DND-41 (cell line): ENCODE measurements at regions not wholly inside any gene's neighbourhood (a gene's known extent, or its start where the extent isn't known, plus 50 kb on each side); places are given as distances from the start of the nearest gene placed in this dataset.

Experiments
- ATAC-seq: fragments of 200-7000 bp; cut with Tn5 transposase; 3 replicates; pipeline ENCODE4 v1.9.1; 2021; ENCODE audit warnings: low read depth; ENCODE audit not compliant: insufficient read depth
- DNase-seq: peaks from one replicate; pipeline ENCODE4 v3.0.0-alpha.2; 2020
- H2AFZ ChIP-seq: 2 replicates; pipeline ENCODE4 v1.6.0; 2012; ENCODE audit warnings: low read depth, low read length
- H3K27ac ChIP-seq: 2 replicates; pipeline ENCODE4 v1.5.1; 2012; ENCODE audit warnings: low read length, inconsistent platforms
- H3K27me3 ChIP-seq: fragments of 200-600 bp; sonication (generic); 2 replicates; pipeline ENCODE4 v1.6.0; 2012; ENCODE audit warnings: low read length, mild to moderate bottlenecking, inconsistent platforms; ENCODE audit not compliant: insufficient read depth, poor library complexity
- H3K36me3 ChIP-seq: 2 replicates; pipeline ENCODE4 v1.5.1; 2012; ENCODE audit warnings: low read length, inconsistent platforms; ENCODE audit not compliant: insufficient read depth
- H3K4me1 ChIP-seq: 2 replicates; pipeline ENCODE4 v1.5.1; 2012; ENCODE audit warnings: mild to moderate bottlenecking, low read length; ENCODE audit not compliant: insufficient read depth
- H3K4me2 ChIP-seq: 2 replicates; pipeline ENCODE4 v1.6.0; 2012; ENCODE audit warnings: mild to moderate bottlenecking, moderate library complexity, low read length, inconsistent platforms; ENCODE audit not compliant: insufficient read depth
- H3K4me3 ChIP-seq, 2 experiments: fragments of 200-600 bp in 1 of 2; shearing (Covaris generic) in 1 of 2; 2 replicates each; pipeline ENCODE4 v1.5.1; 2012 to 2016; ENCODE audit warnings: inconsistent platforms in 2 of 2, low read length in 2 of 2, mild to moderate bottlenecking in 2 of 2, low read depth in 1 of 2, moderate library complexity in 1 of 2
- H3K79me2 ChIP-seq: 2 replicates; pipeline ENCODE4 v1.6.0; 2012; ENCODE audit warnings: low read length, inconsistent platforms; ENCODE audit not compliant: insufficient read depth
- H3K9ac ChIP-seq: 2 replicates; pipeline ENCODE4 v1.6.0; 2012; ENCODE audit warnings: low read depth, mild to moderate bottlenecking, inconsistent platforms, low read length, moderate library complexity
- H3K9me3 ChIP-seq: 2 replicates; pipeline ENCODE4 v1.5.1; 2012; ENCODE audit warnings: low read length, moderate library complexity, mild to moderate bottlenecking, inconsistent platforms; ENCODE audit not compliant: insufficient read depth, severe bottlenecking
- H4K20me1 ChIP-seq: 2 replicates; pipeline ENCODE4 v1.6.0; 2012; ENCODE audit warnings: low read length; ENCODE audit not compliant: insufficient read depth
- EZH2 ChIP-seq: IDR thresholded peaks from 3 replicates; pipeline ENCODE4 v1.6.1; 2012; ENCODE audit warnings: borderline replicate concordance, low read depth, mild to moderate bottlenecking, moderate library complexity, low read length, inconsistent platforms; ENCODE audit not compliant: severe bottlenecking
- TF ChIP-seq, protein P1 (sequence below): IDR thresholded peaks from 2 replicates; pipeline ENCODE4 v1.5.1; 2012; ENCODE audit warnings: borderline replicate concordance, low read length, moderate library complexity, mild to moderate bottlenecking; ENCODE audit not compliant: poor library complexity, severe bottlenecking; ENCODE audit errors: extremely low read depth

- no peak overlapping the region for H3K9ac ChIP-seq
- H3K36me3 ChIP-seq, result no peaks in the 10 kb centered on the region
- H3K4me1 ChIP-seq, result no peaks in the 10 kb centered on the region
- no peaks in the 10 kb centered on the region for H3K27me3 ChIP-seq
- H4K20me1 ChIP-seq, result no peaks in the 10 kb centered on the region
- DNase-seq (no peak), ATAC-seq (no peak)
- H3K9me3 ChIP-seq, result no peaks in the 10 kb centered on the region
- no peak overlapping the region for H2AFZ ChIP-seq
- no peak overlapping the region for H3K27ac ChIP-seq
- TF ChIP-seq, protein P1, sequence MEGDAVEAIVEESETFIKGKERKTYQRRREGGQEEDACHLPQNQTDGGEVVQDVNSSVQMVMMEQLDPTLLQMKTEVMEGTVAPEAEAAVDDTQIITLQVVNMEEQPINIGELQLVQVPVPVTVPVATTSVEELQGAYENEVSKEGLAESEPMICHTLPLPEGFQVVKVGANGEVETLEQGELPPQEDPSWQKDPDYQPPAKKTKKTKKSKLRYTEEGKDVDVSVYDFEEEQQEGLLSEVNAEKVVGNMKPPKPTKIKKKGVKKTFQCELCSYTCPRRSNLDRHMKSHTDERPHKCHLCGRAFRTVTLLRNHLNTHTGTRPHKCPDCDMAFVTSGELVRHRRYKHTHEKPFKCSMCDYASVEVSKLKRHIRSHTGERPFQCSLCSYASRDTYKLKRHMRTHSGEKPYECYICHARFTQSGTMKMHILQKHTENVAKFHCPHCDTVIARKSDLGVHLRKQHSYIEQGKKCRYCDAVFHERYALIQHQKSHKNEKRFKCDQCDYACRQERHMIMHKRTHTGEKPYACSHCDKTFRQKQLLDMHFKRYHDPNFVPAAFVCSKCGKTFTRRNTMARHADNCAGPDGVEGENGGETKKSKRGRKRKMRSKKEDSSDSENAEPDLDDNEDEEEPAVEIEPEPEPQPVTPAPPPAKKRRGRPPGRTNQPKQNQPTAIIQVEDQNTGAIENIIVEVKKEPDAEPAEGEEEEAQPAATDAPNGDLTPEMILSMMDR, result no peak
- TF ChIP-seq EZH2, result no peak
- no peaks in the 10 kb centered on the region for H3K79me2 ChIP-seq
- H3K4me3 ChIP-seq, result no peak overlapping the region
- no peak overlapping the region for H3K4me2 ChIP-seq
These were observed 342.2 kb downstream of the MYCN start for GRCh38 chr2:16282511-16282910.

GRCh38 chr2:16281451-16282335, 341.3 kb downstream of the MYCN start:
- no peak overlapping the region for H3K4me2 ChIP-seq
- H3K79me2 ChIP-seq, result no peaks in the 10 kb centered on the region
- H3K9me3 ChIP-seq, result no peaks in the 10 kb centered on the region
- no peak overlapping the region for H3K27ac ChIP-seq
- no peak overlapping the region for H3K4me3 ChIP-seq
- peak; percentile 52; the same call in 1 of the 3 replicates for ATAC-seq
- no peak overlapping the region for H2AFZ ChIP-seq
- no peaks in the 10 kb centered on the region for H4K20me1 ChIP-seq
- TF ChIP-seq, protein P1, result peak; percentile 35
- TF ChIP-seq EZH2, result no peak
- DNase-seq, result no peak
- H3K9ac ChIP-seq, result no peak overlapping the region
- no peaks in the 10 kb centered on the region for H3K36me3 ChIP-seq
- H3K4me1 ChIP-seq, result no peaks in the 10 kb centered on the region
- no peaks in the 10 kb centered on the region for H3K27me3 ChIP-seq

GRCh38 chr2:16280081-16280480, 339.7 kb downstream of the MYCN start:
- Histone ChIP-seq H3K4me2 (no peak overlapping the region), H3K9ac (no peak overlapping the region), H3K36me3 (no peaks in the 10 kb centered on the region), H3K27ac (no peak overlapping the region), H3K4me3 (no peak overlapping the region), H2AFZ (no peak overlapping the region), H3K79me2 (no peaks in the 10 kb centered on the region), H3K27me3 (no peaks in the 10 kb centered on the region), H3K9me3 (no peaks in the 10 kb centered on the region), H4K20me1 (no peaks in the 10 kb centered on the region), H3K4me1 (no peaks in the 10 kb centered on the region)
- ATAC-seq, result no peak
- TF ChIP-seq EZH2, result no peak
- TF ChIP-seq, protein P1, result no peak
- no peak for DNase-seq
